GM12864 (cell line): ENCODE measurements at regions not wholly inside any gene's neighbourhood (a gene's known extent, or its start where the extent isn't known, plus 50 kb on each side); places are given as distances from the start of the nearest gene placed in this dataset.

Experiments
- DNase-seq: peaks from one replicate; pipeline ENCODE4 v3.0.0-alpha.2; 2011; ENCODE audit warnings: low read depth
- H3K4me3 ChIP-seq: 2 replicates; pipeline ENCODE4 v1.5.1; 2011; ENCODE audit warnings: mild to moderate bottlenecking, low read depth, low read length, control low read depth
- CTCF ChIP-seq: IDR thresholded peaks from 2 replicates; pipeline ENCODE4 v1.5.1; 2011; ENCODE audit warnings: low read depth, mild to moderate bottlenecking, moderate library complexity, low read length, control low read depth, inconsistent platforms; ENCODE audit errors: missing control alignments

- H3K4me3 ChIP-seq: no peak overlapping the region
- TF ChIP-seq CTCF: no peak
- DNase-seq: no peak
Observed at GRCh38 chr9:107789001-107789700, 299.6 kb upstream of the KLF4 start.

GRCh38 chr9:107786561-107786960 is 297.0 kb upstream of the KLF4 start:
- no peak for TF ChIP-seq CTCF
- no peak for DNase-seq
- no peak overlapping the region for H3K4me3 ChIP-seq

GRCh38 chr9:107784235-107784958 is 294.8 kb upstream of the KLF4 start:
- no peak for TF ChIP-seq CTCF
- no peak for DNase-seq
- H3K4me3 ChIP-seq: no peak overlapping the region

GRCh38 chr9:107782789-107783188 is 293.2 kb upstream of the KLF4 start:
- no peak for TF ChIP-seq CTCF
- H3K4me3 ChIP-seq: no peak overlapping the region
- no peak for DNase-seq

GRCh38 chr9:107782381-107782780 is 292.8 kb upstream of the KLF4 start:
- no peak for TF ChIP-seq CTCF
- DNase-seq: no peak
- H3K4me3 ChIP-seq: no peak overlapping the region

GRCh38 chr9:107780960-107781359 is 291.4 kb upstream of the KLF4 start:
- H3K4me3 ChIP-seq: no peak overlapping the region
- no peak for DNase-seq
- no peak for TF ChIP-seq CTCF

- H3K4me3 ChIP-seq: no peak overlapping the region
- no peak for TF ChIP-seq CTCF
- no peak for DNase-seq
Observed at GRCh38 chr9:107779731-107780130, 290.2 kb upstream of the KLF4 start.
